Breast epithelium (tissue), 4 donors: ENCODE measurements at regions not wholly inside any gene's neighbourhood (a gene's known extent, or its start where the extent isn't known, plus 50 kb on each side); places are given as distances from the start of the nearest gene placed in this dataset.

Experiments used
- DNase-seq, 2 donors: peaks; one replicate each; pipeline ENCODE4 v3.0.0-alpha.2; 2019; ENCODE audit warnings: low spot score in 2 of 2
- H3K27ac ChIP-seq, 2 donors: fragments of 200-600 bp; sonication (generic) in 1 of 2; one replicate each; pipeline ENCODE4 v1.5.1; 2016 to 2019; ENCODE audit warnings: mild to moderate bottlenecking in 1 of 2
- H3K27me3 ChIP-seq, 2 donors: fragments of 200-600 bp; sonication (generic) in 1 of 2; one replicate each; pipeline versions ENCODE4 v1.5.1 to v1.6.0; 2017 to 2019; ENCODE audit warnings: control low read depth in 1 of 2, mild to moderate bottlenecking in 1 of 2
- H3K36me3 ChIP-seq: fragments of 200-600 bp; one replicate; pipeline ENCODE4 v1.5.1; 2019
- H3K4me1 ChIP-seq, 2 donors: fragments of 200-600 bp; sonication (generic); one replicate each; pipeline ENCODE4 v1.5.1; 2016 to 2019; ENCODE audit warnings: control low read depth in 1 of 2
- H3K4me3 ChIP-seq, 3 donors: fragments of 200-600 bp; sonication (generic); 1 replicate in 2 of 3; 2 replicates in 1 of 3; pipeline ENCODE4 v1.5.1; 2016 to 2019; ENCODE audit warnings: mild to moderate bottlenecking in 3 of 3, moderate library complexity in 2 of 3
- H3K9me3 ChIP-seq, 2 donors: fragments of 200-600 bp; sonication (generic) in 1 of 2; one replicate each; pipeline ENCODE4 v1.5.1; 2016 to 2019; ENCODE audit warnings: control low read depth in 1 of 2
- POLR2A ChIP-seq: fragments of 450-650 bp; IDR thresholded peaks from one replicate; pipeline ENCODE4 v1.6.1; 2016; ENCODE audit warnings: antibody characterized with exemption, mild to moderate bottlenecking, moderate library complexity
- POLR2AphosphoS5 ChIP-seq, 3 donors: sonication (generic); formaldehyde crosslinking; IDR thresholded peaks; one replicate each; pipeline ENCODE4 v1.6.1; 2017; ENCODE audit warnings: antibody characterized with exemption in 3 of 3
- intact Hi-C: fragments of 100-400 bp; cut with DNase I; formaldehyde crosslinking; loops from one replicate; pipeline ENCODE4 v1.15.1; 2023; ENCODE audit warnings: low total_unique reads
- TF ChIP-seq, protein P1 (sequence below), 3 donors: fragments of 450-650 bp; IDR thresholded peaks; one replicate each; pipeline ENCODE4 v1.5.1; 2016 to 2017; ENCODE audit warnings: antibody characterized with exemption in 3 of 3, mild to moderate bottlenecking in 3 of 3, moderate library complexity in 3 of 3

GRCh38 chr15:31577108-31577507 is 250.5 kb downstream of the KLF13 start:
- TF ChIP-seq POLR2AphosphoS5 (IDR thresholded peaks at IDR 0.05) (no peak), POLR2A (no peak)
- TF ChIP-seq, protein P1, sequence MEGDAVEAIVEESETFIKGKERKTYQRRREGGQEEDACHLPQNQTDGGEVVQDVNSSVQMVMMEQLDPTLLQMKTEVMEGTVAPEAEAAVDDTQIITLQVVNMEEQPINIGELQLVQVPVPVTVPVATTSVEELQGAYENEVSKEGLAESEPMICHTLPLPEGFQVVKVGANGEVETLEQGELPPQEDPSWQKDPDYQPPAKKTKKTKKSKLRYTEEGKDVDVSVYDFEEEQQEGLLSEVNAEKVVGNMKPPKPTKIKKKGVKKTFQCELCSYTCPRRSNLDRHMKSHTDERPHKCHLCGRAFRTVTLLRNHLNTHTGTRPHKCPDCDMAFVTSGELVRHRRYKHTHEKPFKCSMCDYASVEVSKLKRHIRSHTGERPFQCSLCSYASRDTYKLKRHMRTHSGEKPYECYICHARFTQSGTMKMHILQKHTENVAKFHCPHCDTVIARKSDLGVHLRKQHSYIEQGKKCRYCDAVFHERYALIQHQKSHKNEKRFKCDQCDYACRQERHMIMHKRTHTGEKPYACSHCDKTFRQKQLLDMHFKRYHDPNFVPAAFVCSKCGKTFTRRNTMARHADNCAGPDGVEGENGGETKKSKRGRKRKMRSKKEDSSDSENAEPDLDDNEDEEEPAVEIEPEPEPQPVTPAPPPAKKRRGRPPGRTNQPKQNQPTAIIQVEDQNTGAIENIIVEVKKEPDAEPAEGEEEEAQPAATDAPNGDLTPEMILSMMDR (IDR thresholded peaks at IDR 0.05): no peak
- H3K9me3 ChIP-seq: peaks cover 9% of the 10 kb centered on the region in 2 donors
- no peaks in the 10 kb centered on the region for H3K27me3 ChIP-seq
- H3K4me3 ChIP-seq: no peak overlapping the region
- DNase-seq: no peak
- intact Hi-C loops: no loop called here
- H3K36me3 ChIP-seq: no peaks in the 10 kb centered on the region
- no peaks in the 10 kb centered on the region for H3K4me1 ChIP-seq
- no peak overlapping the region for H3K27ac ChIP-seq

DNA sequence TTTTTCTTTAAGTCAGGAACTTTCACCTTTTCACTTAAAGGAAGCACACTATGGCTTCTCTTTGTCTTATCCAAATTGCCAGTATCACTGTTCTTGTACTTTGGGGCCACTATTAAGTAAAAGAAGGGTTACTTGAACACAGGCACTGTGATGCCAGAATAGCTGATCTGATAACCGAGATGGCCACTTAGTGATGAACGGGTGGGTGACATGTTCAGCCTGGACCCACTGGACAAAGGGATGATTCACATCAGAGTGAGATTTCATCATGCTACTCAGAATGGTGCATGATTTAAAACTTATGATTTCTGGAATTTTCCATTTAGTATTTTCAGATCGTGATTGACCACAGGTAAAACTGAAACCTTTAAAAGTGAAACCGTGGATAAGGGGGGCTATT is 252.6 kb downstream of the KLF13 start:
- DNase-seq: no peak
- Histone ChIP-seq H3K27me3 (no peaks in the 10 kb centered on the region), H3K4me3 (no peak overlapping the region), H3K27ac (no peak overlapping the region), H3K36me3 (no peaks in the 10 kb centered on the region), H3K4me1 (no peaks in the 10 kb centered on the region), H3K9me3 (peaks cover 9 to 18% of the 10 kb centered on the region in 2 donors)
- intact Hi-C loops: no loop called here
- no peak for TF ChIP-seq POLR2A
- TF ChIP-seq, protein P1 (IDR thresholded peaks at IDR 0.05): no peak
- no peak for TF ChIP-seq POLR2AphosphoS5 (IDR thresholded peaks at IDR 0.05)

DNA sequence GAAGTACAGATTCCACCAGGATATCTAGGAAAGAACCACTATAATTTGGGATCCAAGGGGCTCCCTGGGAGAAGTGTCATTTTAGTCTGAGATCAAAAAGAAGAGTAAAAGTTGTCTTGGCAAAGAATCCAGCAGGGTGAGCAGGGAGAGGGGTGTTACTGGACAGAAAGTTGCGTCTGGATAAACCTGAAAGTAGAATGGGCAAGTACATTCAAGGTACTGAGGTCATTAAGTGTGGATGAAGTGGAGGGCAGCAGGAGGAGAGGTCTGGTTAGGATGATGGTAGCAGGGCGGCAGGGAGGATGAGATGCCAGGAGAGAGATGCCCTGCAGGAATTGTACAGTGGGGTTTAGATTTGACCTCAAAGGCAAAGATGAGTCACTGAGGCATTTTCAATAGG is 253.3 kb downstream of the KLF13 start:
- Histone ChIP-seq H3K27ac (no peak overlapping the region), H3K4me1 (no peaks in the 10 kb centered on the region), H3K9me3 (peaks cover 9 to 18% of the 10 kb centered on the region in 2 donors), H3K27me3 (no peaks in the 10 kb centered on the region), H3K4me3 (no peak overlapping the region), H3K36me3 (no peaks in the 10 kb centered on the region)
- DNase-seq: no peak
- intact Hi-C loops: no loop called here
- TF ChIP-seq POLR2AphosphoS5 (IDR thresholded peaks at IDR 0.05) (no peak), POLR2A (no peak)
- TF ChIP-seq, protein P1 (IDR thresholded peaks at IDR 0.05): no peak

DNA sequence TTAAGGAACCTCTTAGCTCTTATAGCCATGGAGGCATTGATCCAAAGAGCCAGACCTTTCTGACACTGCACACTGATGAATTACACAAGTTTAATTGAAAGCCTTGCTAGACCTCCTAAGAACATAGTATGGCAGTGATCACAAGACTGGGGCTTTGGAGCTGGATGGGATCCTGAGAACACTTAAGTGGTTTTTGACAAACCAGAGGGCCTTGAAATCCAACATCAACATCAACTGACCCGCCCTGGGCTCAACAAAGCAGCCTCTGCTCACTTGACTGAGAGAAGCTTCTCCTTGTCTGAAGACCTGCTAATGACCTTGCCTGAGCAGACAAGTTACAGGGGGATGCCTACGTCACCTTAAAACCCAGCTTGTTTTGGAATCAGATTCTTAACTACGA is 257.6 kb downstream of the KLF13 start:
- DNase-seq: no peak
- Histone ChIP-seq H3K9me3 (peaks cover 12 to 18% of the 10 kb centered on the region in 2 donors), H3K4me1 (no peaks in the 10 kb centered on the region), H3K4me3 (no peak overlapping the region), H3K27me3 (no peaks in the 10 kb centered on the region), H3K27ac (no peak overlapping the region), H3K36me3 (no peaks in the 10 kb centered on the region)
- TF ChIP-seq, protein P1 (IDR thresholded peaks at IDR 0.05): no peak
- TF ChIP-seq POLR2AphosphoS5 (IDR thresholded peaks at IDR 0.05): no peak
- no peak for TF ChIP-seq POLR2A
- intact Hi-C loops: no loop called here

DNA sequence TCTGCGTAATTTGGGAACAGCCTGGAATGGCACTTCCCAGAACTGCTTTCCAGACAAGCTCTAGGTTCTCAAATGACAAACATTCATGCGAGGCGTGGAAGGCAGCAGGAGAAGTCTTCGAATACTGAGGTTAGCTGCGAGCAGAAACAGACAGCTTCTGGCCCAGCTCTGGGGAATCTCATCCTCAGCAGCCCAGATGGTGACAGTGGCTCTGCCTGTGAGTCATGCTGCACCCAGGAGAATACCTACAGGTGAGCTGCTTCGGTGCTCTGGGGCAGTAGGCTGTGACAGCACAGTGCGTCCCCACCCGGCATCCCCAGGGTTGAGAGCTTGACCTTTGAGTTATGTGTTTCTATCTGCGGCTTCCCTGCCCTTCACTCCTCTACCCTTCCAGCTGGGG is 258.6 kb downstream of the KLF13 start:
- DNase-seq: no peak
- H3K36me3 ChIP-seq: no peaks in the 10 kb centered on the region
- H3K9me3 ChIP-seq: peaks cover 12 to 18% of the 10 kb centered on the region in 2 donors
- TF ChIP-seq, protein P1 (IDR thresholded peaks at IDR 0.05): no peak
- TF ChIP-seq POLR2A (no peak), POLR2AphosphoS5 (IDR thresholded peaks at IDR 0.05) (no peak)
- H3K27me3 ChIP-seq: no peaks in the 10 kb centered on the region
- H3K4me3 ChIP-seq: no peak overlapping the region
- no peak overlapping the region for H3K27ac ChIP-seq
- no peaks in the 10 kb centered on the region for H3K4me1 ChIP-seq
- intact Hi-C loops: no loop called here
